Mesothelial cell of epicardium (in vitro differentiated cells): ENCODE measurements at regions not wholly inside any gene's neighbourhood (a gene's known extent, or its start where the extent isn't known, plus 50 kb on each side); places are given as distances from the start of the nearest gene placed in this dataset.

Experiments used
- DNase-seq, 2 experiments: peaks; one replicate each; pipeline ENCODE4 v3.0.0; 2021; ENCODE audit warnings: low spot score in 2 of 2; ENCODE audit not compliant: unreplicated experiment in 2 of 2
- H3K27ac Mint-ChIP-seq: 2 replicates; pipeline ENCODE4 v1.8.0; 2021; ENCODE audit warnings: mixed read lengths
- H3K27me3 Mint-ChIP-seq: 2 replicates; pipeline ENCODE4 v1.8.0; 2021; ENCODE audit warnings: low read depth, mixed read lengths
- H3K36me3 Mint-ChIP-seq: 2 replicates; pipeline ENCODE4 v1.8.0; 2021; ENCODE audit warnings: mixed read lengths
- H3K4me1 Mint-ChIP-seq: 2 replicates; pipeline ENCODE4 v1.8.0; 2021; ENCODE audit warnings: mixed read lengths
- H3K4me3 Mint-ChIP-seq: 2 replicates; pipeline ENCODE4 v1.8.0; 2021; ENCODE audit warnings: mild to moderate bottlenecking, moderate library complexity, mixed read lengths
- H3K9me3 Mint-ChIP-seq: 2 replicates; pipeline ENCODE4 v1.8.0; 2021; ENCODE audit warnings: mixed read lengths
- TF ChIP-seq, protein P1 (sequence below): fragments of 200-600 bp; sonication (generic); IDR thresholded peaks from one replicate; pipeline ENCODE4 v1.5.0; 2021; ENCODE audit warnings: antibody characterized with exemption; ENCODE audit not compliant: unreplicated experiment

DNA sequence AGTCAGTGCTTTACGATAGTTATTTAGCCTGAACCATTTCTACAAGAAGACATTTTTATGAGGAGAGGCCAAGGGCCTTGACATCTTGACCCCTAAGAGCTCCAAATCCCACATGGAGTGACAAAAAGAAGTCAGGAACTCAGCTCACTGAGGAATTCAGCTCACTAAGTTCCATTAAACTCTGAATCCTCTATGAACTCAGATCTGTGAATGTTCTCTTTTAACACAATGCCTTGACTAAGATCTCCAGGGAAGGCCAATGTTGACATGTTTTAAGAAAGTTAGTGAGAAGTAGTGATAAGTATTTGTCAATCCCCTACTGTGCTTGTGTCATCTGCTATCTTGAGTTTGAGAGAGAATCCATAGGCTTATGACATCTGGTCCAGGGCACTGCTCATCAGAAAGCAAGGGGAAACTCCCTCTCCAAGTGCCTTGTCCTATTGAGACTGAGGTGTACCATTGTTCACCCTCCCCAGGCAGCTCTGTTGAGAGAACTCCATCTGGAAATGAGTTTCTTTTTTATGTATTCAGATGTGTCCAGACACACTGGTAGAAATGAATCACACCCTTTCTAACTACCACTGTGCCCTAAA is 68.7 kb upstream of the PCDH19 start:
- no peak overlapping the region for H3K27ac Mint-ChIP-seq
- H3K36me3 Mint-ChIP-seq, result no peaks in the 10 kb centered on the region
- DNase-seq, result no peak
- no peaks in the 10 kb centered on the region for H3K27me3 Mint-ChIP-seq
- peaks cover 44% of the 10 kb centered on the region for H3K9me3 Mint-ChIP-seq
- TF ChIP-seq, protein P1, sequence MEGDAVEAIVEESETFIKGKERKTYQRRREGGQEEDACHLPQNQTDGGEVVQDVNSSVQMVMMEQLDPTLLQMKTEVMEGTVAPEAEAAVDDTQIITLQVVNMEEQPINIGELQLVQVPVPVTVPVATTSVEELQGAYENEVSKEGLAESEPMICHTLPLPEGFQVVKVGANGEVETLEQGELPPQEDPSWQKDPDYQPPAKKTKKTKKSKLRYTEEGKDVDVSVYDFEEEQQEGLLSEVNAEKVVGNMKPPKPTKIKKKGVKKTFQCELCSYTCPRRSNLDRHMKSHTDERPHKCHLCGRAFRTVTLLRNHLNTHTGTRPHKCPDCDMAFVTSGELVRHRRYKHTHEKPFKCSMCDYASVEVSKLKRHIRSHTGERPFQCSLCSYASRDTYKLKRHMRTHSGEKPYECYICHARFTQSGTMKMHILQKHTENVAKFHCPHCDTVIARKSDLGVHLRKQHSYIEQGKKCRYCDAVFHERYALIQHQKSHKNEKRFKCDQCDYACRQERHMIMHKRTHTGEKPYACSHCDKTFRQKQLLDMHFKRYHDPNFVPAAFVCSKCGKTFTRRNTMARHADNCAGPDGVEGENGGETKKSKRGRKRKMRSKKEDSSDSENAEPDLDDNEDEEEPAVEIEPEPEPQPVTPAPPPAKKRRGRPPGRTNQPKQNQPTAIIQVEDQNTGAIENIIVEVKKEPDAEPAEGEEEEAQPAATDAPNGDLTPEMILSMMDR, result no peak
- H3K4me1 Mint-ChIP-seq, result no peaks in the 10 kb centered on the region
- no peak overlapping the region for H3K4me3 Mint-ChIP-seq

DNA sequence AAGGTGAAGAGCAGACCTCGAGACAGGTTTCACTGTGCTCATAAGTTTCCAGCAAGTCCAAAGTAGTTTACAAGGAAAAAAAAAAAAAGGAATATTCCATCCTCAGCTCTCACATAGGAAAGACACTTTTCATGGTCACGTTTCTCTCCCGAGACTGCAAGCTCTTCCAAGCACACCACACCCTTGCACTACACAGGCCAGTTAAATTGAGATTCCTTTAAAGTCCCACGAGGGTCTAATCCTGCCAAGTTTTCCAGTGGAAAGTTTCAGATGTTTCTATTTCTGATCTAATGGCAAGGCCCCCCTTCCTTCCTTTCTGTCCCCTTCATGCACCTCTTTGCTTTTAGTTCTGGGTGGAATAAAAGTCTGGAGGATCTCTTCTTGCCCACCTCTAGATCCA is 67.9 kb upstream of the PCDH19 start:
- H3K9me3 Mint-ChIP-seq, result peaks cover 46% of the 10 kb centered on the region
- H3K36me3 Mint-ChIP-seq, result no peaks in the 10 kb centered on the region
- no peaks in the 10 kb centered on the region for H3K4me1 Mint-ChIP-seq

DNA sequence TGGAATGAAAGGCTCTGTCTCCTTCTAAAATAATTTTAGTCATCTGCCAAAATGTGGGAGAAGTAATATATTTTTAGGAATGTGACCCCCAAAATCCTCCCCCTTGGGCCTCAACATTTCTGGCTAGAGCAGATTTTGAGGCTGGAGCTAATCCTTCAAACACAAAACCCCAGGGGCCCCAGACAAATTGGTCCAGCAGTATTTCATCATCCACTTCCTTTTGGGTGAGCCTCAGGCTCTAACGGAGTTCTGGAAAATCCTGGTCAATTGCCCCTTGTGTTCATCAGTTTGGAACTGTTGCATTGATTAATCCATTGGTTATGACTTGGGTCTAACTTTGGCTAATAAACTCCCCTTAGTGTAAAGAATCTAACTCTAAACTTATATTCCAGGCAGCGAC is 67.4 kb upstream of the PCDH19 start:
- Mint-ChIP-seq H3K4me1 (no peaks in the 10 kb centered on the region), H3K9me3 (peaks cover 50% of the 10 kb centered on the region), H3K4me3 (no peak overlapping the region), H3K27ac (no peak overlapping the region), H3K36me3 (no peaks in the 10 kb centered on the region), H3K27me3 (no peaks in the 10 kb centered on the region)
- no peak for DNase-seq
- TF ChIP-seq, protein P1, result no peak

More for the DNA sequence above, 67.9 kb upstream of the PCDH19 start:
- Mint-ChIP-seq H3K4me3 (no peak overlapping the region), H3K27me3 (no peaks in the 10 kb centered on the region), H3K27ac (no peak overlapping the region)
- TF ChIP-seq, protein P1, result no peak
- no peak for DNase-seq
